ENCODE measurements at regions not wholly inside any gene's neighbourhood (a gene's known extent, or its start where the extent isn't known, plus 50 kb on each side); places are given as distances from the start of the nearest gene placed in this dataset.

GRCh38 chr2:155692106-155692505 is 640.4 kb downstream of the NR4A2 start:
- DNase-seq (ENCODE audit: insufficient read length, low spot score) = no peak
- FAIRE-seq = no peak
- TF ChIP-seq POLR2A (IDR thresholded peaks at IDR 0.05; ENCODE audit: low read depth, low read length) = no peak

- no peak for TF ChIP-seq POLR2A (IDR thresholded peaks at IDR 0.05; ENCODE audit: low read depth, low read length)
- FAIRE-seq (no peak), DNase-seq (ENCODE audit: insufficient read length, low spot score) (no peak)
Observed at GRCh38 chr2:155690785-155691184, 641.7 kb downstream of the NR4A2 start.

- no peak for FAIRE-seq
- TF ChIP-seq POLR2A (IDR thresholded peaks at IDR 0.05; ENCODE audit: low read depth, low read length) = no peak
- DNase-seq (ENCODE audit: insufficient read length, low spot score) = no peak
Observed at GRCh38 chr2:155689791-155690190, 642.7 kb downstream of the NR4A2 start.

- DNase-seq (ENCODE audit: insufficient read length, low spot score) (no peak), FAIRE-seq (no peak)
- TF ChIP-seq POLR2A (IDR thresholded peaks at IDR 0.05; ENCODE audit: low read depth, low read length) = no peak
Observed at GRCh38 chr2:155687181-155687580, 645.3 kb downstream of the NR4A2 start.

GRCh38 chr2:155679647-155680046 is 652.9 kb downstream of the NR4A2 start:
- DNase-seq (ENCODE audit: insufficient read length, low spot score) (no peak), FAIRE-seq (no peak)
- no peak for TF ChIP-seq POLR2A (IDR thresholded peaks at IDR 0.05; ENCODE audit: low read depth, low read length)

GRCh38 chr2:155675920-155676319 is 656.6 kb downstream of the NR4A2 start:
- TF ChIP-seq POLR2A (IDR thresholded peaks at IDR 0.05; ENCODE audit: low read depth, low read length) = no peak
- FAIRE-seq (no peak), DNase-seq (ENCODE audit: insufficient read length, low spot score) (no peak)

GRCh38 chr2:155665704-155666103 is 666.8 kb downstream of the NR4A2 start:
- FAIRE-seq (no peak), DNase-seq (ENCODE audit: insufficient read length, low spot score) (no peak)
- TF ChIP-seq POLR2A (IDR thresholded peaks at IDR 0.05; ENCODE audit: low read depth, low read length) = no peak

GRCh38 chr2:155663265-155663664 is 669.3 kb downstream of the NR4A2 start:
- DNase-seq (ENCODE audit: insufficient read length, low spot score) (peak; percentile 3), FAIRE-seq (peak; percentile 27)
- TF ChIP-seq POLR2A (IDR thresholded peaks at IDR 0.05; ENCODE audit: low read depth, low read length) = no peak

GRCh38 chr2:155662224-155662623 is 670.3 kb downstream of the NR4A2 start:
- TF ChIP-seq POLR2A (IDR thresholded peaks at IDR 0.05; ENCODE audit: low read depth, low read length) = no peak
- no peak for DNase-seq (ENCODE audit: insufficient read length, low spot score)
- FAIRE-seq = no peak

- no peak for DNase-seq (ENCODE audit: insufficient read length, low spot score)
- FAIRE-seq = no peak
- TF ChIP-seq POLR2A (IDR thresholded peaks at IDR 0.05; ENCODE audit: low read depth, low read length) = no peak
Observed at GRCh38 chr2:155653176-155653575, 679.3 kb downstream of the NR4A2 start.

GRCh38 chr2:155651851-155652250 is 680.7 kb downstream of the NR4A2 start:
- DNase-seq (ENCODE audit: insufficient read length, low spot score) (no peak), FAIRE-seq (no peak)

GRCh38 chr2:155645791-155646190 is 686.7 kb downstream of the NR4A2 start:
- TF ChIP-seq POLR2A (IDR thresholded peaks at IDR 0.05; ENCODE audit: low read depth, low read length) = no peak
- no peak for DNase-seq (ENCODE audit: insufficient read length, low spot score)
- no peak for FAIRE-seq

More at GRCh38 chr2:155651851-155652250, 680.7 kb downstream of the NR4A2 start:
- TF ChIP-seq POLR2A (IDR thresholded peaks at IDR 0.05; ENCODE audit: low read depth, low read length) = no peak

GRCh38 chr2:155643056-155643775 is 689.3 kb downstream of the NR4A2 start:
- FAIRE-seq (no peak), DNase-seq (ENCODE audit: insufficient read length, low spot score) (no peak)
- TF ChIP-seq POLR2A (IDR thresholded peaks at IDR 0.05; ENCODE audit: low read depth, low read length) = no peak

GRCh38 chr2:155633887-155634570 is 698.5 kb downstream of the NR4A2 start:
- FAIRE-seq (peak; percentile 20), DNase-seq (ENCODE audit: insufficient read length, low spot score) (peak; percentile 1)
- TF ChIP-seq POLR2A (IDR thresholded peaks at IDR 0.05; ENCODE audit: low read depth, low read length) = no peak
